WTC11 (cell line): ENCODE measurements at regions not wholly inside any gene's neighbourhood (a gene's known extent, or its start where the extent isn't known, plus 50 kb on each side); places are given as distances from the start of the nearest gene placed in this dataset.

Source experiments
- ATAC-seq: fragments of 200-7000 bp; cut with Tn5 transposase; 2 replicates; pipeline ENCODE4 v1.10.0; 2021; ENCODE audit warnings: mild to moderate bottlenecking, moderate library complexity
- CTCF ChIA-PET: fragments of 300-600 bp; sonication (Branson Sonifier 250); formaldehyde crosslinking; loops from one replicate; lab custom pipeline; 2021; ENCODE audit warnings: antibody characterized with exemption; lab: Charles Lee
- POLR2A ChIA-PET: fragments of 350-600 bp; sonication (Branson Sonifier 250); formaldehyde crosslinking; loops from one replicate; lab custom pipeline; 2021; ENCODE audit warnings: antibody characterized with exemption; lab: Charles Lee
- DNase-seq: peaks from one replicate; pipeline ENCODE4 v3.0.0; 2021; ENCODE audit warnings: low spot score
- H3K27ac Mint-ChIP-seq: 2 replicates; pipeline ENCODE4 v1.8.0; 2021; ENCODE audit warnings: mixed read lengths
- H3K27me3 Mint-ChIP-seq: 2 replicates; pipeline ENCODE4 v1.8.0; 2021; ENCODE audit warnings: low read depth, mild to moderate bottlenecking, moderate library complexity, mixed read lengths
- H3K36me3 Mint-ChIP-seq: 2 replicates; pipeline ENCODE4 v1.8.0; 2021; ENCODE audit warnings: mixed read lengths
- H3K4me1 Mint-ChIP-seq: 2 replicates; pipeline ENCODE4 v1.8.0; 2022; ENCODE audit warnings: mixed read lengths
- H3K4me3 Mint-ChIP-seq: 2 replicates; pipeline ENCODE4 v1.8.0; 2021; ENCODE audit warnings: mild to moderate bottlenecking, moderate library complexity, mixed read lengths
- H3K9me3 Mint-ChIP-seq: 2 replicates; pipeline ENCODE4 v1.8.0; 2021; ENCODE audit warnings: mixed read lengths
- ATF1 ChIP-seq: sonication (generic); formaldehyde crosslinking; IDR thresholded peaks from 2 replicates; pipeline ENCODE4 v1.8.1; 2023; ENCODE audit warnings: mild to moderate bottlenecking, moderate library complexity, missing genetic modification reagents
- E2F5 ChIP-seq: sonication (generic); formaldehyde crosslinking; IDR thresholded peaks from 2 replicates; pipeline ENCODE4 v1.8.1; 2022; ENCODE audit warnings: mild to moderate bottlenecking, moderate library complexity, missing genetic modification reagents
- ELF4 ChIP-seq: sonication (generic); formaldehyde crosslinking; IDR thresholded peaks from 2 replicates; pipeline ENCODE4 v1.8.1; 2022; ENCODE audit warnings: low read depth, mild to moderate bottlenecking, moderate library complexity, missing genetic modification reagents
- ERG ChIP-seq: fragments of 250-450 bp; sonication (Bioruptor Pico); IDR thresholded peaks from 2 replicates; pipeline ENCODE4 v1.8.0; 2021; ENCODE audit warnings: mild to moderate bottlenecking
- ETV6 ChIP-seq: sonication (generic); formaldehyde crosslinking; IDR thresholded peaks from 2 replicates; pipeline ENCODE4 v1.8.1; 2022; ENCODE audit warnings: mild to moderate bottlenecking, missing genetic modification reagents
- FOXP1 ChIP-seq: sonication (generic); formaldehyde crosslinking; IDR thresholded peaks from 2 replicates; pipeline ENCODE4 v1.8.0; 2022; ENCODE audit warnings: missing genetic modification reagents, mild to moderate bottlenecking, moderate library complexity, borderline replicate concordance
- GTF2I ChIP-seq: fragments of 250-450 bp; sonication (Bioruptor Pico); conservative IDR thresholded peaks from 2 replicates; pipeline ENCODE4 v1.4.0; 2021; ENCODE audit warnings: mild to moderate bottlenecking
- JUN ChIP-seq: sonication (generic); formaldehyde crosslinking; IDR thresholded peaks from 2 replicates; pipeline ENCODE4 v1.8.0; 2023; ENCODE audit warnings: mild to moderate bottlenecking, missing genetic modification reagents
- NFE2L1 ChIP-seq: sonication (generic); formaldehyde crosslinking; IDR thresholded peaks from 2 replicates; pipeline ENCODE4 v1.8.1; 2023; ENCODE audit warnings: missing genetic modification reagents
- NFYB ChIP-seq: sonication (generic); formaldehyde crosslinking; conservative IDR thresholded peaks from 2 replicates; pipeline ENCODE4 v1.8.0; 2022; ENCODE audit warnings: low read depth, missing genetic modification reagents
- NR1H2 ChIP-seq: sonication (generic); formaldehyde crosslinking; IDR thresholded peaks from 2 replicates; pipeline ENCODE4 v1.9.0; 2021; ENCODE audit warnings: mild to moderate bottlenecking, moderate library complexity, missing genetic modification reagents
- NR2C2 ChIP-seq: sonication (generic); formaldehyde crosslinking; IDR thresholded peaks from 2 replicates; pipeline ENCODE4 v1.8.0; 2022; ENCODE audit warnings: mild to moderate bottlenecking, missing genetic modification reagents
- NR3C1 ChIP-seq: sonication (generic); formaldehyde crosslinking; conservative IDR thresholded peaks from 2 replicates; pipeline ENCODE4 v1.8.1; 2023; ENCODE audit warnings: low read depth, mild to moderate bottlenecking, missing genetic modification reagents
- OVOL2 ChIP-seq: fragments of 250-450 bp; sonication (Bioruptor Pico); IDR thresholded peaks from 2 replicates; pipeline ENCODE4 v1.9.0; 2021; ENCODE audit warnings: mild to moderate bottlenecking, borderline replicate concordance
- PRRX2 ChIP-seq: fragments of 250-450 bp; sonication (Bioruptor Pico); IDR thresholded peaks from 2 replicates; pipeline ENCODE4 v1.8.0; 2021; ENCODE audit warnings: mild to moderate bottlenecking
- SOX15 ChIP-seq: fragments of 250-450 bp; sonication (Bioruptor Pico); IDR thresholded peaks from 2 replicates; pipeline ENCODE4 v1.9.0; 2021; ENCODE audit warnings: mild to moderate bottlenecking
- TP53 ChIP-seq: sonication (generic); formaldehyde crosslinking; IDR thresholded peaks from 2 replicates; pipeline ENCODE4 v1.8.1; 2023; ENCODE audit warnings: mild to moderate bottlenecking, missing genetic modification reagents
- ZNF281 ChIP-seq: sonication (generic); formaldehyde crosslinking; IDR thresholded peaks from 2 replicates; pipeline ENCODE4 v1.8.0; 2023; ENCODE audit warnings: mild to moderate bottlenecking, missing genetic modification reagents
- ZNF317 ChIP-seq: sonication (generic); formaldehyde crosslinking; IDR thresholded peaks from 2 replicates; pipeline ENCODE4 v1.8.1; 2023; ENCODE audit warnings: low read depth, mild to moderate bottlenecking, moderate library complexity, missing genetic modification reagents, borderline replicate concordance
- ZNF416 ChIP-seq: fragments of 250-450 bp; sonication (Bioruptor Pico); IDR thresholded peaks from 2 replicates; pipeline ENCODE4 v1.9.0; 2021; ENCODE audit warnings: mild to moderate bottlenecking, inconsistent platforms
- ZSCAN18 ChIP-seq: fragments of 250-450 bp; sonication (Bioruptor Pico); IDR thresholded peaks from 2 replicates; pipeline ENCODE4 v2.1.2; 2022; ENCODE audit warnings: mild to moderate bottlenecking, moderate library complexity
- TF ChIP-seq, protein P1 (sequence below): sonication (generic); formaldehyde crosslinking; conservative IDR thresholded peaks from 2 replicates; pipeline ENCODE4 v1.8.1; 2023; ENCODE audit warnings: mild to moderate bottlenecking, low read depth, missing genetic modification reagents, moderate library complexity
- TF ChIP-seq, protein P2 (sequence below): fragments of 250-450 bp; sonication (Bioruptor Pico); IDR thresholded peaks from 2 replicates; pipeline ENCODE4 v1.9.0; 2021; ENCODE audit warnings: mild to moderate bottlenecking

DNA sequence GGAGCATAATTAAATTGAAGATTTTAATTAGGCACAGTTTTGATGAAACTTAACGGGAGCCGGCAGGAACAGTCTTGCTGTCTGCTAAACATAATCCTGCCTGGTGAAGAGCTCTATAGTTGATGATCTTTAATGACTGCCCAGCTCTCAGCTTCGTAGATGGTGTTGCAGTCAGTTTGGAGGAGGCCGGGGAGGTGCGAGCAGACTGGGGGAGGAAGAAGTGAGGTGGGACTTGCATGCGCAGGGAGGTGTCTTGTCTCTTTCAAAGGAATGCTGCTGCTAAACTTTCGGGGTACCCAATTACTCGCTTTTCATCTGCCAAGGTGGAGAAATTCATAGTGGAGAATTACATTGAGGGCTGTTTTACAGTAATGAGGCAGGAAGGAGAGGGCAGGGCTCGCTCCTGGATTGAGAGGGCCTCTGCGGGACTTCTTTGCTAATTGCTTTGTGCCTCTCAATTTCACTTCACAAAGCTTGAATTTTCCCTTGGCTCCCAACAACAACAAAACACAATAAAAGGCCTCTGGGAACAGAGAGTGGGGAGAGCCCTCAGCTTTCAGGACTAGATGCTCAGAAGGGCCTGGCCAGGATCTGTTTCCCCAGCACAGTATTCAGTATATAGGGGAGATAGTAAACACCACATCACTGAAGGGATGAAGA, 257.9 kb upstream of the ADRA1B start:
- CTCF ChIA-PET: no interaction called here
- no peak for ATAC-seq
- Mint-ChIP-seq H3K4me1 (peaks cover 11% of the 10 kb centered on the region), H3K27ac (no peak overlapping the region), H3K27me3 (no peaks in the 10 kb centered on the region), H3K9me3 (no peaks in the 10 kb centered on the region), H3K4me3 (no peak overlapping the region), H3K36me3 (no peaks in the 10 kb centered on the region)
- POLR2A ChIA-PET: no interaction called here
- TF ChIP-seq NR3C1 (CRISPR knock-in tag) (no peak), ZNF416 (no peak), JUN (no peak), PRRX2 (CRISPR knock-in tag) (no peak), ERG (CRISPR knock-in tag) (no peak), ZSCAN18 (CRISPR knock-in tag) (no peak), ZNF317 (CRISPR knock-in tag) (no peak), OVOL2 (CRISPR knock-in tag) (no peak), ELF4 (CRISPR knock-in tag) (no peak), SOX15 (no peak), FOXP1 (CRISPR knock-in tag) (no peak), ZNF281 (CRISPR knock-in tag) (no peak), E2F5 (CRISPR knock-in tag) (no peak)
- TF ChIP-seq, protein P1, sequence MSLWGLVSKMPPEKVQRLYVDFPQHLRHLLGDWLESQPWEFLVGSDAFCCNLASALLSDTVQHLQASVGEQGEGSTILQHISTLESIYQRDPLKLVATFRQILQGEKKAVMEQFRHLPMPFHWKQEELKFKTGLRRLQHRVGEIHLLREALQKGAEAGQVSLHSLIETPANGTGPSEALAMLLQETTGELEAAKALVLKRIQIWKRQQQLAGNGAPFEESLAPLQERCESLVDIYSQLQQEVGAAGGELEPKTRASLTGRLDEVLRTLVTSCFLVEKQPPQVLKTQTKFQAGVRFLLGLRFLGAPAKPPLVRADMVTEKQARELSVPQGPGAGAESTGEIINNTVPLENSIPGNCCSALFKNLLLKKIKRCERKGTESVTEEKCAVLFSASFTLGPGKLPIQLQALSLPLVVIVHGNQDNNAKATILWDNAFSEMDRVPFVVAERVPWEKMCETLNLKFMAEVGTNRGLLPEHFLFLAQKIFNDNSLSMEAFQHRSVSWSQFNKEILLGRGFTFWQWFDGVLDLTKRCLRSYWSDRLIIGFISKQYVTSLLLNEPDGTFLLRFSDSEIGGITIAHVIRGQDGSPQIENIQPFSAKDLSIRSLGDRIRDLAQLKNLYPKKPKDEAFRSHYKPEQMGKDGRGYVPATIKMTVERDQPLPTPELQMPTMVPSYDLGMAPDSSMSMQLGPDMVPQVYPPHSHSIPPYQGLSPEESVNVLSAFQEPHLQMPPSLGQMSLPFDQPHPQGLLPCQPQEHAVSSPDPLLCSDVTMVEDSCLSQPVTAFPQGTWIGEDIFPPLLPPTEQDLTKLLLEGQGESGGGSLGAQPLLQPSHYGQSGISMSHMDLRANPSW (CRISPR knock-in tag): no peak
- DNase-seq: no peak

DNA sequence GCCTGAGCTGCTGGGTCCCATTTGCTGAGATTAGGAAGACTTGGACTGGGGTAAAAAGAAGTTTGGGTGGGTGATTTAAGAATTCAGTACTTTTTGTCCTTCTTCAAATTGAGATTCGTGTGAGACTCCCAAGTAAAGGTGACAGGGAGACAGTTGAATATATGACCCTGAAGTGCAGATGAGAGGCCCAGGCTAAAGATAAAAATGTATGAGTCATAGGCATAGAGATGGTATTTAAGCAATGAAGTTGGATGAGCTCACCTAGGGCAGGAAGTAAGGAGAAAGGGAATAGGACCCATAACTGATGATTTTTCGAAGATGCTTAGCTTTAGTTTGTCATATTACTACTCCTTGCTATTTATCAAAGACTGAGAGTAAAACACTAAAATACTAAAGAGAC, 255.9 kb upstream of the ADRA1B start:
- no peak for DNase-seq
- H3K4me1 Mint-ChIP-seq: peaks cover 11% of the 10 kb centered on the region
- ChIA-PET POLR2A (interaction anchor here (0.6 kb wide), 2 partner anchors 79 to 302 kb away, joined by 3 to 7 read pairs; no protein-coding TSS in a partner anchor), CTCF (no interaction called here)
- no peaks in the 10 kb centered on the region for H3K27me3 Mint-ChIP-seq
- H3K9me3 Mint-ChIP-seq: no peaks in the 10 kb centered on the region
- no peak for ATAC-seq
- no peaks in the 10 kb centered on the region for H3K36me3 Mint-ChIP-seq
- H3K4me3 Mint-ChIP-seq: no peak overlapping the region
- no peak overlapping the region for H3K27ac Mint-ChIP-seq
- TF ChIP-seq E2F5 (CRISPR knock-in tag): no peak
- TF ChIP-seq ETV6 (CRISPR knock-in tag): no peak
- no peak for TF ChIP-seq NR1H2
- TF ChIP-seq NFE2L1 (CRISPR knock-in tag): no peak
- no peak for TF ChIP-seq NFYB (CRISPR knock-in tag)
- TF ChIP-seq NR2C2 (CRISPR knock-in tag): no peak
- no peak for TF ChIP-seq ATF1 (CRISPR knock-in tag)
- no peak for TF ChIP-seq TP53 (CRISPR knock-in tag)
- no peak for TF ChIP-seq GTF2I
- no peak for TF ChIP-seq ZNF317 (CRISPR knock-in tag)
- TF ChIP-seq, protein P2, sequence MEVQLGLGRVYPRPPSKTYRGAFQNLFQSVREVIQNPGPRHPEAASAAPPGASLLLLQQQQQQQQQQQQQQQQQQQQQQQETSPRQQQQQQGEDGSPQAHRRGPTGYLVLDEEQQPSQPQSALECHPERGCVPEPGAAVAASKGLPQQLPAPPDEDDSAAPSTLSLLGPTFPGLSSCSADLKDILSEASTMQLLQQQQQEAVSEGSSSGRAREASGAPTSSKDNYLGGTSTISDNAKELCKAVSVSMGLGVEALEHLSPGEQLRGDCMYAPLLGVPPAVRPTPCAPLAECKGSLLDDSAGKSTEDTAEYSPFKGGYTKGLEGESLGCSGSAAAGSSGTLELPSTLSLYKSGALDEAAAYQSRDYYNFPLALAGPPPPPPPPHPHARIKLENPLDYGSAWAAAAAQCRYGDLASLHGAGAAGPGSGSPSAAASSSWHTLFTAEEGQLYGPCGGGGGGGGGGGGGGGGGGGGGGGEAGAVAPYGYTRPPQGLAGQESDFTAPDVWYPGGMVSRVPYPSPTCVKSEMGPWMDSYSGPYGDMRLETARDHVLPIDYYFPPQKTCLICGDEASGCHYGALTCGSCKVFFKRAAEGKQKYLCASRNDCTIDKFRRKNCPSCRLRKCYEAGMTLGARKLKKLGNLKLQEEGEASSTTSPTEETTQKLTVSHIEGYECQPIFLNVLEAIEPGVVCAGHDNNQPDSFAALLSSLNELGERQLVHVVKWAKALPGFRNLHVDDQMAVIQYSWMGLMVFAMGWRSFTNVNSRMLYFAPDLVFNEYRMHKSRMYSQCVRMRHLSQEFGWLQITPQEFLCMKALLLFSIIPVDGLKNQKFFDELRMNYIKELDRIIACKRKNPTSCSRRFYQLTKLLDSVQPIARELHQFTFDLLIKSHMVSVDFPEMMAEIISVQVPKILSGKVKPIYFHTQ: no peak
